8988T (cell line): ENCODE measurements at regions not wholly inside any gene's neighbourhood (a gene's known extent, or its start where the extent isn't known, plus 50 kb on each side); places are given as distances from the start of the nearest gene placed in this dataset.

Experiments used
- DNase-seq: peaks from one replicate; pipeline ENCODE4 v3.0.0; 2011

DNA sequence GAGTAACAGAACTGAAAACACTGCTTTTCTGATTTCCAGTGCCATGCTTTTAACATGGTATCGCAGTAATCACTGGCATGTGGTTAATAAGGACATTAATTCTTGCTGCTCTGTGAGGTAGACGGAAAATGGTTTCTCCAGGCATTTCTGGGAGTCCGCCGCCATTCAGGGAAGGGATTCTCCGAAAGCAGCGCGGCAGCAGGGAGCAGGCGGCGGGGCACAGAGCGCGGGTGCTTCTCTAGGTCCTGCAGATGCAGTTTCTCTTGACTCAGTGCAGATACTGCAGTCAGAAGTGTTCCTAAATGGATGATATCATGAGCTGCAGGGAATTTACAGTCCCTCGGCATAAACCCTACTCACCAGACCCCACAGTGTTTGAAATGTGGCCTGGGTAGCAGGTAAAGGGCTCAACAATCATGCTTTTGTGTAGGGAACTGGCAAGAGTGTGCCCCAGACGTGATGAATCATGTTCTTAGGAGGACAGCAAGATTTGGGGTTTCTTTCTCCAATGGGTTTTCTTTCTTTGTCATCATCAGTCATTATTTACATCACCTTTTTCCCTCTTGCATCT, 338.6 kb upstream of the ARGLU1 start:
- DNase-seq: no peak

DNA sequence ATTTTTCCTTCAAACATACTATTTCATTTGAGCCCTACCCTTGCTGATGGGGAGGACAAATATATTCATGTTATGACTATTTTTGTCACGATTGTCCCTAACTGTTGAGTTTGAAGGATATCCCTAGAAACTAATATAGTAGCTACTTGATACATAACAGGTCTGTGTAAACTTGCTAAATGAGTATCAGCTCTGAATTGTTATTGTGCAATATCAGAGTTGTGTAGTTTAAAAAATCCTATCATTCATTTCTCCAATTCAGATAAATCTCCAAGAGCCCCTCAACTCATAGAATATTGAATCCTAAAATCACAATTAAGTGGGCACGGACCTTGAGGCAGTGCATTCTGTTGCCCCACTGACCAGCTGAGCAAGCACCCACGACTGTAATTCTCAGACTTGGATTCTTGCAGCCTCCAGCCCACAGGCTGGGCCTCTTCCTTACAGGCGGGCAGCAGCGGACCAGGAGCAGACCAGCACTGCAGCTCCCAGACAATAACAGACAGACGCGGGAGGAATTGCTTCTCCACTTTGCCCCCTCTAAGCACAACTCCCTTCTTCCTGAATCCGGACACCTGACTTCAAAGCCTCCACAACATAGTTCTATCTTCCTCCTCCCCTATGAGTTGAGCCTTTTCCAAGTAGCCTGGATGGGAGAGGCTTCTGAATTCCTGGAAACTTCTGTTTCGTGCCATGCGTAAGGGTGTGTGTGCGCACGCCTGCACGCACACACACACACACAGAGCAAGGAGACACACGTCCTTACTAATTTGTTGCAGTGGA, 337.6 kb upstream of the ARGLU1 start:
- DNase-seq: no peak

DNA sequence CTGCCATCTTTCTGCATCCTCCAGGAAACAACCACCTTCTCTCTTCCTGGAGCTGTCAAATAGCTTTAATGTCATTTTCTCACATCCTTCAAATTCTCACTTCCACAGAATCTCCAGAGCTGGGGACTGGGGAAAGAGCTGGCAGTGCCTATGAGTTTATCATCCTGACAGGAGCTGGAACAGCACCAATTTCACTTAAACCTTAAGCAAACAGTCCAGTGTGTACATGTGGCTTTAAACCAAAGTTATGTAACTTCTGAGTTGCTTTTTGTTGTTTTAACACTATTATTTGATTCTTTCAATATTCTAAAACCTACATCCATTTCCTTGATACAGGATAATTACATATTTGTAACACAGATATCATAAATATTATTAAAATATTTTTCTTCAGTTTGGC, 331.5 kb upstream of the ARGLU1 start:
- DNase-seq: no peak

DNA sequence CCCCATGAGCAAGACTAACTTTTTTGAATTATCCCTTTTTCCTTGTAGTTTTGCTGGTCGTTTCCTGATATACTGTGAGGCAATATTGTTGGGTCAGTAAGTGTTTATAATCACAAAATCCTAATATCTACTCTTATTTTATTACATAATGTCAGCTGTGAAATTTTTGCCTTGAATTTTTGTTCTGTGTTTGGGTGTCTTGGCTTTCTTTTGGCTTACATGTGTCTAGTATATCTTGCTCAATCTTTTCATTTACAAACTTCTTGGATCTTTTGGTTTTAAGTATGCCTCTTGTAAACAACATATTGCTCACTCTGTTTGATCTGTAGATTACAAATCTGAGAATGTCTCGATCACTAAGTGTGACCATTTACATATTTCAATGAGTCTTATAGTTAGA, 330.3 kb upstream of the ARGLU1 start:
- DNase-seq: no peak

DNA sequence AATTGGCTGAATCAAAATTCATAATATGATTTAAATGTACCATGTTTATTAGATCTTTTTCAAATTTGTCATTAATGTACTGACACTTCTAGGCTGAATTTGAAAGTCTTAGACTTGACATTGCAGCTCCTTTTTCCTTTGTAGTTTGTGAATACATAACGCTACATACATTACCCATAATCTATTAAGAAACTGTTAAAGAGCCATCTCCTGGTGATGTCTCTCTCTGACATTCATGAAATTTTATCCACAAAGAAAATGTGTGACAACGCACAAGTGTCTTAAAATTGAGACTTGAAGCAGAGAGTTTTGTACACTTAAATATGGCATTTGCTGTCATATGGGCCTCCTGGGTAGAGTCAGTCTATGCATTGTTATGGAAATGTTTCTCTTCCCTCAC, 320.2 kb upstream of the ARGLU1 start:
- DNase-seq: no peak

DNA sequence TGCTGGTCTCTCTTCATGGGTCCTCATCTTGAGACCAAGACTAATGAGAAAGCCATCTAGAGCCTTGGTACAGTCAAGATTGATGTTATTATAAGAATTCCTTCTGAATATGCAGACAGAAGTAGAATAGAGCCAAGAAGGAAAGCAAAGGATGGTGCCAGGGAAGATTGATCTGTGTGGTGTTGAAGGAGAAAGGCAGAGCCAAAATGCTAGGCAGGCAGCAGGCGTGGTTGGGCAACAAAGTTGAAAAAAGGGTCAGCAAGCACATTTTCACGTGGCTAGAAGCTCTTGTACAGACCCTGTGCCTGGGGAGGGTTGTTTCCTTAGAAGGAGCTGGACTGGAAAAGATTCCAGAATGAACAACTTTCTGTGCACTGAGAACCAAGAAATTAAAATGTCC, 319.7 kb upstream of the ARGLU1 start:
- DNase-seq: no peak

DNA sequence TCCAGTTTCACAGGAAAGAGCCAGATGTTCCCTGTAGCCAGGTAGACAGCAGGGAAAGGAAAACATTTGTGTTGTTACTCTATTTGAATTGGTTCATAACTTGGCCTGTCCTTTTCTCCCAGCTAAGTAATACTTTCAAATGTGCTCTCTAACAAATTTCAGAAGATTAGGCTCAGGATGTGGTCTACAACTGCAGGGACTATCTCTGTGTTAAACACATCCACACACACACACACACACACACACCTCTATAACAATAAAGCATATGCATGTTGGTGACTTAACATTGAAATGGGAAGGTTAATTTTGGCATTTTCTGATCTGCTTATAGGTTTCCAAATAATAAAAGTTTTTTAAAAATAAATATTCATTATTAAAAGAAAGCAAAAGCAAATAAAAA, 316.0 kb upstream of the ARGLU1 start:
- no peak for DNase-seq

DNA sequence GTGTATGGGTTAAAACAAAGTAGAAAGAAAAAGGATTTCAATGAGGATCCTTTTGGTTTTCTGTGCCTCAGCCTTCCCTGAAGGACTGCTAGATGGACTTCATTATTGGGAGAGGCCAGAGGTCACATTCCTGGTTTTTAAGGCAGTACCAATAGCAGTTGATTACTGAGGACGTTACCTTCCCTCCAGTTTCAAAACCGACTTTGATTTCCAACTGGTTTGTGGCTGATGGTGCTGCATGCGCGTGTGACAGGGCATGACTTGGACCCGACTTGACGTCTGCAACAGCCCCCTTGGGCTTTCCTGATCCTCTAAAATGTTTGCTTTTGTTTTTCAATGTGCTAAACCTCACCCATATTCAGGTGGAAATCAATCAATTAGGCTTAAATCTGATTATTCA, 314.3 kb upstream of the ARGLU1 start:
- no peak for DNase-seq

DNA sequence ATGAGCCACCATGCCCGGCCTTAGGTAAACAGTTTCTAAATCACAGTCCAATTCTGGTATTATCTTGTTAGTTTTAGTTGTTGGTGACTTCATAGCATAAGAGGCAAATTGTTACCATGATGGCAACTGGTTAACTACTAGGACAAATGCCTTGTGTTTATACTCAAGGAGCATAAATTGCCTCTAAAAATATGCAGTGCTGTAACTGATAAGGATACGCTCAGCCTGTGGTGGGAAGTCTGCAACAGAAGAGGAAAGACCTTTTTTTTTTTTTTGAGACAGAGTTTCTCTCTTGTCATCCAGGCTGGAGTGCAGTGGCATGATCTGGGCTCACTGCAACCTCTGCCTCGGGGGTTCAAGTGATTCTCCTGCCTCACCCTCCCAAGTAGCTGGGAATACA, 311.9 kb upstream of the ARGLU1 start:
- no peak for DNase-seq

DNA sequence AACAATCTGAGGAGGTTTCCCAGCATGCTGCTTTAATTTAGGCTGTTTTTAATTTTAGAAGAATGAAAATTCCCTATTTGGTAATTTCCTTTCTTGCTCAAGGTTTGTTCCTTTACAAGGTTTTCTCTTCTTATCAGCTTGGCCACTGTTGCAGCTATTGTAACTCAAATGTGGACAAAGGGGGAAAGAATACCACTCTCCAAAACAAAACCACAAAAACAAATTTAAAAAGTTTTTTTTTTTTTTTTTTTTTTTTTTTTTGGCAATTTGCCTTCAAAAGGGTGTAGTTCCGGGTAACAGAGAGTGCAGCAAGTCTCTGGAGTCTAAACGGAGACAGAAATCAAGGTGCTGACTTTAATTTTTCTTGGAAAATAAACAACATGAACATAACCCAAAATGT, 306.4 kb upstream of the ARGLU1 start:
- DNase-seq: no peak

DNA sequence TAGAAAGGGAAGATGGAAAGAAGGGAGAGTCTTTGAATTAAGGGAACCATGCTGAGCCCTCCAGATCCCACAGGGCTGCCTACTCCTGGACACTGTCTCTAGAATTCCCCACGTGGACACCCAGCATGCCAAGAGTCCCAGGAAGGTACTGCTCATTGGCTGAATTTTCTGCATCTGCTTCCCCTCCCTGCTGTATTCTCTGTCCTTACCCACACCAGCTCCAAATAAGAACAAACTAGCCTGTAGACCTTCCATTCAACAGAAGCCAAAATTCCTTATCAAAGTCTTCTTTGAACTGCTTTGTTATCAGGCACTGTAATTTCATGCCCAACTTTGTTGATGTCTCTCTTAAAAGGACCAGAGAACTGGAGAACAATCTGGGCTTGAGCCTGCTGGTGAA, 305.9 kb upstream of the ARGLU1 start:
- DNase-seq: no peak

DNA sequence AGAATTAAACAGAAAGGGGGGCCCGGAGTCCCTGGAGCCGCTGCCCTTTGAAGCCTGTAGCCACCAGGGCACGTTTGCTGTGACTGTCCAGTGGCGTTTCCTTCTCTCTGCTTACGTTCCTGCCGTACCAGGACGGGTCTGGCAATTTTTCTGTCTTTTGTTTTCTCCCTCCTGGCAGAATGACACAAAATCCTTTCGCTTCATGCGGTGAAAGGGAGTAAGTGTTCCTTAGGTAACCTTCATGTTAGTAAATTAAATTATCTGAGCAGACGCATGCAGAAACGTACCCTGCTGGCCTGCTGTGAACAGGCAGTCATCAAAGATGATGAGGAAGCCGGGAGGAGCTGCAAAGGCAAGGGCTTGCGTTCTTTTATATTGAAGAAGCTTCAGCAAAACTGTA, 299.3 kb upstream of the ARGLU1 start:
- no peak for DNase-seq

DNA sequence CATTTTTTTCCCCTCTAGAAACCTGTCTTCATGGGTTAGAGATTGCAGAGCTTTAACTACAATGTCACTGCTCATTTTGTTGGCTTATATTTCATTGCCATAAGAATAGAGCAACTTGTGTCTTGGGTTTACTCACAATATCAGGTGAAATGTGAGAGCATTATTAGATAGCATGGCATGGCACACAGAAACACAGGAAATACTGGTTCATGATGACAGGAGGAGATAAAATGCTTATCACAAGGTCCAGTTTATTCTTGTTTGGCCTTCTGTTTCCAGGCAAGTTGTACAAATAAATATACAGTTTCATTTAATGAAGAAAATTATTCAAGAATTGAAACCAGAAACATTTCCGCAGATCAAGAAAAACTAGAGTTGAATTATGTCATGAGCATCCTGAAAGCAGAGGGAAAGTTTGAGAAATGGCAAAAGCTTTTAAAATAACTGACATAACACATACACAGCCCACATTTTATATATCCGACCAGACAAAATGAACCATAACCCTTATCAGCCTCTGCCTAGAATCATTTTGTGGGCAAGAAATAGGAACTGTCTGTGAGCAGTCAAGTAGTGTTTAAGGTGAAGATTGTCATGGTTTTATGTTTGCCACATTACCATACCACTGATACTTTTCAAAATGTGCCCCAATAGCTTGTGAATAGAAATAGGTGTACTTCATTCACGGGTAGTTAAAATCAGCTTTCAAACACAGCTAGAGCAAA, 297.9 kb upstream of the ARGLU1 start:
- no peak for DNase-seq

DNA sequence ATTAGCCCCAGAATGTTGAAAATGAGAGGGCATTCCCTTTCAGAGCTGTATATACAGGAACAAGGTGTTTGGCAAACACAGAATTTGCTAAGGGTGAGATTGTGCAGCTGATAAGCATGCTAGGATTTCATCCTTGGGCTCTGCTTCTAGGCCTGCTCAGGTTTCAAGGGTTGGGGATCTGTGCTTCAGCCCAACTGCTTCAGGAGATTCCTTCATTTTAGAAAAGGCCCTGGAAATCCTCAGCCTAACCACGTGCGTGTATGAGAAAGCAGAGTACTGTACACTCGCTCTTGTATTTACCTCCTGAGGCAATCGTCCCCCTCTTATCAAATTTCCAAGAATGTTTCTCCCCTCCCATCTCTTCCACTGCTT, 291.6 kb upstream of the ARGLU1 start:
- no peak for DNase-seq

DNA sequence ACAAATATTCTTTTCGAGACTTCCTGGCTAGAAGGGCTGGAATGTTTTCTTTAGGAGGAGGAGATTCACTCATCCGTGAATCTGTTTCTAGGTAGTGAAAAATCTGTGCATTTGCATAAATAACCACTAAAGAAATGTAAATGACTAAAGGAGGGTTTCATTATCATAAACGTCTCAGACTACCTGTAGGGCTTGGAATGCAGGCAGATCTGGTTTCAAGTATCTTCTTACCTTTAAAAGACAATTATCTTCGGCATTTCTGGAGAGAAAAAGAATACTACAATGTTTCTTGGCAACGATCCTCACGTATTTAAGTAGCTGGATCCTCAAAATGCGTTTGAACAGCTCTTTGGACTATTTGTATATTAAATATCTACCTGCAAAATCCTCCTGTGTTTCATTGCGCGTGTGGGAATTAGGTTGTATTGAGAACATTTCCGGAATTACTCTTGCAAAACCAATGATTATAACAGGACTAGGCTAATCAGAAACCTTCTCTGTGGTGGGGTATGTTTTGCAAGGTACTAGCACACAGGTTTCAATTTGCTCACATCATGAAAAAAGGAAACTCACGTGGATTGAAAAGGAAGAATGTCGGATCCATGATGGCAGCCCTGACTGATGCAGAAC, 291.1 kb upstream of the ARGLU1 start:
- no peak for DNase-seq

DNA sequence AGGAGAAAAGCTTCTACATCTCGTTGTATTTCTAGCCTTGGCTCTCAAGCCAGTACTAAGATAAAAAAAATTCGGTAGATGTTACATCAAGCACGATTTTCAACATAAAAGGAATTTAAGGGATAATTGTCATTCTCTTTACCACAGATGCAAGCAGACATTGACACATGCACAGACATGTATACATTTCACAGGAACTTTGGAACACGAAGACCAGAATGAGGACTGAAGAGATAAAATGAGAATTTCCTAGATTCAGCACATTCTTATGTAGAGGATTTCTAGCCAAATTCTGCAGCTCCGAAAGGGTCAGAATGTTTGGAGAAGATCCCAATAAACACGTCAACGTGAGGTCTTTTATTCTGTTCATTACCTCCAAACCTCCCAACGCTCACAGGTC, 284.5 kb upstream of the ARGLU1 start:
- DNase-seq: no peak

DNA sequence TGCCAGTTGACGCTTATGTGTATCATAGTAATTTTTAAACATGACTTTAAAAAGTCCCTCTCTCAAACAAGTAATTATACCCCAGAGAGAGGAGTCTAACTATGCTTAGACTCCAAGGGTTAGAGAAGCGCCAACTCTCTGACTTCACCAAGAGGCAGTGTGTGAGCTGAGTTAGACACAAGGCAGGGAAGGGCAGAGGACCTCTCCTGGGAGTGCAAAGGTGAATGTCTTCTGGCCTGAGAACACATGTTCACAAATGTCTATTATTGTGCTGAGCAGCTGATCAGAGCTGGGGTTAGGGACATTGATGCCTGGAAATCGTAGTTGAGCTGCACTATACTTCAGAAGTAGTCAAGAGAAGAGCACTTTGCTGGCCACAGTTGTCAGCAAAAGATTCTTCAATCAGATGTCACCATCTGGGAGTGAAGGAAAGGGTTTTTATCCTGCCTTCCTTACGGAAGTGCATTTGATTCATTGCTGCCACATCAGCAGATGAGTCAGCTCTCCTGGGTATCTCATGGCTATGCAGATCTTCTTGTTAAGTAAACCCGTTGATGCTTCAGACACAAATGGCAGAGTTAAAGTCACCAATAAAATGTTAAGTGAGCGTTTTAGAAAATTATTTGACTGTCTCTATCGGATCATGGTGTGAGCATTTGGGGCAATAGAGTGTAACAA, 283.2 kb upstream of the ARGLU1 start:
- no peak for DNase-seq

DNA sequence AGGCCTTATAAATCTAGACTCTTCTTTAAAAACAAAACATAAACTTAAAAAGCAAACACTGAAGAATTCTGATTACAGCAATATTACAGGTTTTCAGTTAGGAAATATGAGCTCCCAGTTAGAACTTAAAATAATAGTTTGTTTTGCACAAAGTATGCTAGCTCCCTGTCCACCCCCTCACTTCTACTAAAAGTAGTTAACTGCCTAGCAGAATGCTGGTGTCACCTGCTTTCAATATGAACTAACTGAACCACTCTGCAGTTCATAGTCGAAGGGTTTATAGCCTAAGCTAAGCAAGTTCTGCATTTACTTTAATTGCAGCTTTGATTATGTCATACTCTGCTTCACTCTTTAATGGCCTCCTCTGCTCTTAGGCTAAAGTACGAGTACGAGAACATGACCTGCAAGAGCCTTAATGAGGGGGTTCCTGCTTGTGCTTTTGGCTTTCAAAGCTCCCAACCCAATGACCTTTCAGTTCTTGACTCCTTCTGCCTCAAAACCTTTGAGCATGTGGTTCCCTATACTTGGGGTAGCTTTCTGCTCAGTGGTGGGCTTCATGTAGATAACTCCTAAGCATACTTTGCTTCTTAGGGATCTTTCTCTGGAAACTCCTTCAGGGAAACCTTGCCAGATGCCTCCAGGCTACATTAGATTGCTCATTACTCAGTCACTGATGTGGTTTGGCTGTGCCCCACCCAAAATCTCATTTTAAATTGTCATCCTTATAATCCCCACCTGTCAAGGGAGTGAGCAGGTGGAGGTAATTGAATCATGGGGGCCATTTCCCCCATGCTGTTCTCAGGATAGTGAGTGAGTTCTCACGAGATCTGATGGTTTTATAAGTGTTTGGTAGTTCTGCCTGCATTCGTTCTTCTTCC, 278.9 kb upstream of the ARGLU1 start:
- no peak for DNase-seq

DNA sequence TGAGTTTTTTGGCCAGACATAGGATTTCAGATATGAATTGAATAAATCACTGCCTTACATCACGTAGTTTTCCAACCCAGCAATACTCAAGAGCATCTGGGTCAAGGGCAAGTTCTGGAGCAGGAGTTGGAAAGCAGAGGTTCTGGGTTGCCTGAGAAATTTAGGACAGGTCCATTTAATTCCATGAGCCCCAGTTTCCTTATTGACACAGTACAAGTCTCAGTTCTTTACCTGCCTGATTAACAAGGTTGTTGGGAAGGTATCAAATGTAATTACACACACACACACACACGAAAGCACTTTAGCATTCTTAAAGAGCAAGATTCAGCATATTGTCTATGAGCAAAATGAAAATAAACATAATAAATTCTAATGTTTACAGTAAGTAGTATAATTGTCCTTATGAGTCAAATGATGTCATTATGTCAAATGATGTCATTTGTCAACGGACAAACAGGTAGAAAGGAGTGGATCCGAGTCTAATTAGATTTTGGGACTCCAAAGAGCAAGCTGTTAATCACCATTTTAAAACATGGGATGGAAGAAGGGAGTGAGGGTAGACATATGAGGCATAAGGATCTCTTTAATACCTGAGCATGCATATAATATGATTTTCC, 268.4 kb upstream of the ARGLU1 start:
- DNase-seq: no peak

DNA sequence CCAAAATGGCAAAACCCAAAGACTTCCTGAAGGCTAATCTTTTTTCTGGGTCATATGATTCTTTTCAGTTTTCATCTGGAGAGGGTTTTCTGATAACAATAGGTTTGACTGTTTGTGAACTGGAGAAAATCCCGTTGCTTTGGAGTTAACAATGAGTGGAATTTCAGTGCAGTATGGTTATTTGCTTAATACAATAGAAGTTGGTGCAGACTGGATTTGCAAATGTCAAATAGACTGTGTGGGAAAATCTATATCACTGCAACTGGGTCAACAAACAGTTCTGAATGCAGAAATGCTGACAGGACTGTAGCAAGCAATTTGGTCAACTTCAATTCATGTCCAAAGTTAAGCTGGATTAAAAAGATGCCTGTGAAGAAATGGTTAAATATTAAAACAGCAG, 267.5 kb upstream of the ARGLU1 start:
- DNase-seq: no peak

DNA sequence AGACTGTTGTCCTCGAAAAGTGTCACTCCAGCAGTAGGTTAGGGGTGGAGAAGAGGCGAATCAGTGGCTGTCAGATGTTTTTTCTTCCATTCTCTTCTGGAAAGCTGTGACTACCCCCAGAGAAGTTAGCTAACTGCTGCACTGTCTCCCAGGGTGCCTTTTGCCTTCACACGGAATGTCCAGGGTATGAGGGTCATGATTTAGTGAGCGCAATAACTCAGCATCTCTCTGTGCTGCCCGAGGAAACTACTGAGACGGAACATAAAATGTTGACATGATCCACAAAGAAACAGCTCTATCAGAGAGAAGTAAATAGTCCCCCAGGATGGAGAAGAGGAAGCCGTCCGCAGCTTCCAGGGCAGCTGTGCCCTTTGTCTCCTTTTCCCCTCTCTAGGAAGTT, 254.0 kb upstream of the ARGLU1 start:
- no peak for DNase-seq
